HCT116 (cell line): ENCODE measurements at regions not wholly inside any gene's neighbourhood (a gene's known extent, or its start where the extent isn't known, plus 50 kb on each side); places are given as distances from the start of the nearest gene placed in this dataset.

Source experiments
- ELF1 ChIP-seq: IDR thresholded peaks from 2 replicates; pipeline ENCODE4 v1.6.1; 2012; ENCODE audit warnings: low read depth, borderline replicate concordance
- EZH2 ChIP-seq: fragments of 200-600 bp; sonication (generic); IDR thresholded peaks from 2 replicates; pipeline ENCODE4 v1.6.1; 2017; ENCODE audit warnings: antibody characterized with exemption, mixed run types
- POLR2A ChIP-seq: IDR thresholded peaks from 2 replicates; pipeline ENCODE4 v1.7.0; 2011; ENCODE audit warnings: borderline replicate concordance; ENCODE audit not compliant: insufficient read depth, insufficient read length; ENCODE audit errors: extremely low read depth
- POLR2AphosphoS5 ChIP-seq: IDR thresholded peaks from 2 replicates; pipeline ENCODE4 v1.6.1; 2011; ENCODE audit warnings: mild to moderate bottlenecking, low read depth, low read length, moderate library complexity
- RAD21 ChIP-seq: IDR thresholded peaks from 2 replicates; pipeline ENCODE4 v1.6.1; 2012; ENCODE audit warnings: low read depth, mild to moderate bottlenecking
- SP1 ChIP-seq: IDR thresholded peaks from 2 replicates; pipeline ENCODE4 v1.6.1; 2012; ENCODE audit warnings: low read depth
- TCF7L2 ChIP-seq: IDR thresholded peaks from 2 replicates; pipeline ENCODE4 v1.7.0; 2011; ENCODE audit warnings: borderline replicate concordance, inconsistent platforms; ENCODE audit not compliant: insufficient read depth, insufficient read length; ENCODE audit errors: extremely low read depth
- ZNF274 ChIP-seq: fragments of 200-500 bp; sonication (Bioruptor generic); IDR thresholded peaks from 2 replicates; pipeline ENCODE4 v1.6.1; 2014; ENCODE audit warnings: mild to moderate bottlenecking, low read depth, low read length, inconsistent platforms
- TF ChIP-seq, protein P1 (sequence below), 3 experiments: fragments of 200-600 bp in 1 of 3; sonication (generic) in 1 of 3; IDR thresholded peaks in 2 of 3; conservative IDR thresholded peaks in 1 of 3; 2 replicates each; pipeline ENCODE4 v1.5.1; 2012 to 2017; ENCODE audit warnings: low read depth in 2 of 3, low read length in 2 of 3, antibody characterized with exemption in 1 of 3, borderline replicate concordance in 1 of 3, control low read depth in 1 of 3, mild to moderate bottlenecking in 1 of 3, mixed read lengths in 1 of 3, mixed run types in 1 of 3, moderate library complexity in 1 of 3; ENCODE audit not compliant: insufficient read depth in 1 of 3

DNA sequence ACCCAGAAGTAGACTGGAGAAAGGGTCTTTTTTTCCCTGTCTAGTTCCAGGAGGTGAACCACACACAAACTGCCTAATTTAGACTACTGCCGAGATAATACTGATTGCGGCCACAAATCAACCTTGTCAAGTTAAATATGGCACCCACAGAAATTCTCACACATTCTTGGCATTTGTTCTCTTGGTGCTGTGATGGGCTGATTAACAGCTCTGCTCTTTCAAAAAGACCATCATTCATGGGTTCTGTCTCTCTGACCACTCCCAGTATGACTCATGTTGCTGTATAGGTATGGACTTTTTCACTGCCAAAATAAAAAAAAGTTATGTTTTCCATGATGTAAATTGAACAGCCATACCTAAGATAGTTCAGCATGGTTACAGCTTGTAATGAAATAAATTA is 1003.5 kb upstream of the LCORL start:
- TF ChIP-seq ELF1 (no peak), POLR2A (no peak), POLR2AphosphoS5 (no peak), TCF7L2 (no peak), EZH2 (no peak), SP1 (no peak), ZNF274 (no peak), RAD21 (no peak)
- TF ChIP-seq, protein P1, sequence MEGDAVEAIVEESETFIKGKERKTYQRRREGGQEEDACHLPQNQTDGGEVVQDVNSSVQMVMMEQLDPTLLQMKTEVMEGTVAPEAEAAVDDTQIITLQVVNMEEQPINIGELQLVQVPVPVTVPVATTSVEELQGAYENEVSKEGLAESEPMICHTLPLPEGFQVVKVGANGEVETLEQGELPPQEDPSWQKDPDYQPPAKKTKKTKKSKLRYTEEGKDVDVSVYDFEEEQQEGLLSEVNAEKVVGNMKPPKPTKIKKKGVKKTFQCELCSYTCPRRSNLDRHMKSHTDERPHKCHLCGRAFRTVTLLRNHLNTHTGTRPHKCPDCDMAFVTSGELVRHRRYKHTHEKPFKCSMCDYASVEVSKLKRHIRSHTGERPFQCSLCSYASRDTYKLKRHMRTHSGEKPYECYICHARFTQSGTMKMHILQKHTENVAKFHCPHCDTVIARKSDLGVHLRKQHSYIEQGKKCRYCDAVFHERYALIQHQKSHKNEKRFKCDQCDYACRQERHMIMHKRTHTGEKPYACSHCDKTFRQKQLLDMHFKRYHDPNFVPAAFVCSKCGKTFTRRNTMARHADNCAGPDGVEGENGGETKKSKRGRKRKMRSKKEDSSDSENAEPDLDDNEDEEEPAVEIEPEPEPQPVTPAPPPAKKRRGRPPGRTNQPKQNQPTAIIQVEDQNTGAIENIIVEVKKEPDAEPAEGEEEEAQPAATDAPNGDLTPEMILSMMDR (IDR thresholded peaks at IDR 0.05 in 2 of 3, conservative IDR thresholded peaks at IDR 0.05 in 1 of 3; ENCODE audit: borderline replicate concordance in 1 of 3, insufficient read depth in 1 of 3, low read depth in 2 of 3, low read length in 2 of 3): no peak
